ENCODE measurements at regions not wholly inside any gene's neighbourhood (a gene's known extent, or its start where the extent isn't known, plus 50 kb on each side); places are given as distances from the start of the nearest gene placed in this dataset.

GRCh38 chr12:84172823-84173424, 739.7 kb downstream of the SLC6A15 start:
- TF ChIP-seq POLR2AphosphoS5 (IDR thresholded peaks at IDR 0.05; ENCODE audit: borderline replicate concordance, low read depth, low read length): no peak
- no peak for TF ChIP-seq EZH2 (IDR thresholded peaks at IDR 0.05)
